SK-N-SH treated with all-trans-retinoic acid at 6 μM for 48 hours (cell line): ENCODE measurements at regions not wholly inside any gene's neighbourhood (a gene's known extent, or its start where the extent isn't known, plus 50 kb on each side); places are given as distances from the start of the nearest gene placed in this dataset.

Experiments used
- ATAC-seq: fragments of 200-7000 bp; cut with Tn5 transposase; 3 replicates; pipeline ENCODE4 v1.9.1; 2020; ENCODE audit warnings: mild to moderate bottlenecking, moderate library complexity
- ARNTL ChIP-seq: fragments of 450-650 bp; formaldehyde crosslinking; IDR thresholded peaks from 2 replicates; pipeline ENCODE4 v1.5.0; 2020; ENCODE audit warnings: low read depth, mild to moderate bottlenecking, moderate library complexity, borderline replicate concordance
- BACH2 ChIP-seq: fragments of 250-450 bp; sonication (Bioruptor Pico); IDR thresholded peaks from 2 replicates; pipeline ENCODE4 v1.9.0; 2021; ENCODE audit warnings: mild to moderate bottlenecking, borderline replicate concordance
- CREB5 ChIP-seq: fragments of 250-450 bp; sonication (Bioruptor Pico); IDR thresholded peaks from 2 replicates; pipeline ENCODE4 v1.5.1; 2020; ENCODE audit warnings: low read depth, mild to moderate bottlenecking, moderate library complexity
- CSDC2 ChIP-seq: fragments of 250-450 bp; sonication (Bioruptor Pico); IDR thresholded peaks from 2 replicates; pipeline ENCODE4 v1.5.0; 2020; ENCODE audit warnings: mild to moderate bottlenecking, moderate library complexity
- ESRRG ChIP-seq: fragments of 250-450 bp; sonication (Bioruptor Pico); IDR thresholded peaks from 2 replicates; pipeline ENCODE4 v1.6.1; 2021; ENCODE audit warnings: mild to moderate bottlenecking
- GLIS3 ChIP-seq: fragments of 250-450 bp; sonication (Bioruptor Pico); IDR thresholded peaks from 2 replicates; pipeline ENCODE4 v1.5.0; 2020; ENCODE audit warnings: mild to moderate bottlenecking, moderate library complexity
- ISL1 ChIP-seq: fragments of 250-450 bp; sonication (Bioruptor Pico); IDR thresholded peaks from 2 replicates; pipeline ENCODE4 v2.1.2; 2022; ENCODE audit warnings: mild to moderate bottlenecking, moderate library complexity
- OSR1 ChIP-seq: fragments of 250-450 bp; sonication (Bioruptor Pico); IDR thresholded peaks from 2 replicates; pipeline ENCODE4 v1.8.0; 2022; ENCODE audit warnings: moderate library complexity, mild to moderate bottlenecking, inconsistent platforms
- PPARA ChIP-seq: fragments of 250-450 bp; sonication (Bioruptor Pico); IDR thresholded peaks from 2 replicates; pipeline ENCODE4 v1.5.0; 2020; ENCODE audit warnings: mild to moderate bottlenecking, borderline replicate concordance
- RARB ChIP-seq: fragments of 250-450 bp; sonication (Bioruptor Pico); IDR thresholded peaks from 2 replicates; pipeline ENCODE4 v1.8.0; 2021; ENCODE audit warnings: mild to moderate bottlenecking, moderate library complexity
- SNAI2 ChIP-seq: fragments of 250-450 bp; sonication (Bioruptor Pico); IDR thresholded peaks from 2 replicates; pipeline ENCODE4 v1.5.0; 2020; ENCODE audit warnings: mild to moderate bottlenecking, moderate library complexity
- TCF4 ChIP-seq: fragments of 250-450 bp; sonication (Bioruptor Pico); IDR thresholded peaks from 2 replicates; pipeline ENCODE4 v1.8.0; 2021; ENCODE audit warnings: mild to moderate bottlenecking, moderate library complexity, borderline replicate concordance
- ZC3H10 ChIP-seq: fragments of 250-450 bp; sonication (Bioruptor Pico); IDR thresholded peaks from 2 replicates; pipeline ENCODE4 v1.5.1; 2021; ENCODE audit warnings: mild to moderate bottlenecking, moderate library complexity
- ZFP3 ChIP-seq: fragments of 250-450 bp; sonication (Bioruptor Pico); IDR thresholded peaks from 2 replicates; pipeline ENCODE4 v1.5.0; 2020; ENCODE audit warnings: mild to moderate bottlenecking, moderate library complexity
- ZFP30 ChIP-seq: fragments of 450-650 bp; formaldehyde crosslinking; IDR thresholded peaks from 2 replicates; pipeline ENCODE4 v1.5.0; 2022; ENCODE audit warnings: mild to moderate bottlenecking, moderate library complexity
- ZNF565 ChIP-seq: fragments of 450-650 bp; formaldehyde crosslinking; conservative IDR thresholded peaks from 2 replicates; pipeline ENCODE4 v1.5.0; 2020; ENCODE audit warnings: low read depth, mild to moderate bottlenecking, moderate library complexity
- ZNF70 ChIP-seq: fragments of 450-650 bp; formaldehyde crosslinking; IDR thresholded peaks from 2 replicates; pipeline ENCODE4 v1.5.0; 2020; ENCODE audit warnings: mild to moderate bottlenecking, moderate library complexity
- TF ChIP-seq, protein P1 (sequence below): fragments of 250-450 bp; sonication (Bioruptor Pico); IDR thresholded peaks from 2 replicates; pipeline ENCODE4 v1.5.0; 2020; ENCODE audit warnings: mild to moderate bottlenecking, moderate library complexity
- TF ChIP-seq, protein P2 (sequence below): fragments of 250-450 bp; sonication (Bioruptor Pico); IDR thresholded peaks from 2 replicates; pipeline ENCODE4 v1.5.1; 2021; ENCODE audit warnings: mild to moderate bottlenecking, moderate library complexity
- TF ChIP-seq, protein P3 (sequence below): fragments of 250-450 bp; sonication (Bioruptor Pico); IDR thresholded peaks from 2 replicates; pipeline ENCODE4 v1.8.0; 2021; ENCODE audit warnings: low read depth, mild to moderate bottlenecking, moderate library complexity, borderline replicate concordance

- ATAC-seq = peak; percentile 32; the same call in 1 of the 3 replicates
- no peak for TF ChIP-seq SNAI2 (CRISPR knock-in tag)
- TF ChIP-seq, protein P1, sequence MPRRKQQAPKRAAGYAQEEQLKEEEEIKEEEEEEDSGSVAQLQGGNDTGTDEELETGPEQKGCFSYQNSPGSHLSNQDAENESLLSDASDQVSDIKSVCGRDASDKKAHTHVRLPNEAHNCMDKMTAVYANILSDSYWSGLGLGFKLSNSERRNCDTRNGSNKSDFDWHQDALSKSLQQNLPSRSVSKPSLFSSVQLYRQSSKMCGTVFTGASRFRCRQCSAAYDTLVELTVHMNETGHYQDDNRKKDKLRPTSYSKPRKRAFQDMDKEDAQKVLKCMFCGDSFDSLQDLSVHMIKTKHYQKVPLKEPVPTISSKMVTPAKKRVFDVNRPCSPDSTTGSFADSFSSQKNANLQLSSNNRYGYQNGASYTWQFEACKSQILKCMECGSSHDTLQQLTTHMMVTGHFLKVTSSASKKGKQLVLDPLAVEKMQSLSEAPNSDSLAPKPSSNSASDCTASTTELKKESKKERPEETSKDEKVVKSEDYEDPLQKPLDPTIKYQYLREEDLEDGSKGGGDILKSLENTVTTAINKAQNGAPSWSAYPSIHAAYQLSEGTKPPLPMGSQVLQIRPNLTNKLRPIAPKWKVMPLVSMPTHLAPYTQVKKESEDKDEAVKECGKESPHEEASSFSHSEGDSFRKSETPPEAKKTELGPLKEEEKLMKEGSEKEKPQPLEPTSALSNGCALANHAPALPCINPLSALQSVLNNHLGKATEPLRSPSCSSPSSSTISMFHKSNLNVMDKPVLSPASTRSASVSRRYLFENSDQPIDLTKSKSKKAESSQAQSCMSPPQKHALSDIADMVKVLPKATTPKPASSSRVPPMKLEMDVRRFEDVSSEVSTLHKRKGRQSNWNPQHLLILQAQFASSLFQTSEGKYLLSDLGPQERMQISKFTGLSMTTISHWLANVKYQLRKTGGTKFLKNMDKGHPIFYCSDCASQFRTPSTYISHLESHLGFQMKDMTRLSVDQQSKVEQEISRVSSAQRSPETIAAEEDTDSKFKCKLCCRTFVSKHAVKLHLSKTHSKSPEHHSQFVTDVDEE (CRISPR knock-in tag) = 0 out of 2 replicates have a peak, but pooled peaks have one; percentile 19
- peak; percentile 63 for TF ChIP-seq TCF4 (CRISPR knock-in tag)
- TF ChIP-seq ARNTL (CRISPR knock-in tag) = no peak
- TF ChIP-seq, protein P2, sequence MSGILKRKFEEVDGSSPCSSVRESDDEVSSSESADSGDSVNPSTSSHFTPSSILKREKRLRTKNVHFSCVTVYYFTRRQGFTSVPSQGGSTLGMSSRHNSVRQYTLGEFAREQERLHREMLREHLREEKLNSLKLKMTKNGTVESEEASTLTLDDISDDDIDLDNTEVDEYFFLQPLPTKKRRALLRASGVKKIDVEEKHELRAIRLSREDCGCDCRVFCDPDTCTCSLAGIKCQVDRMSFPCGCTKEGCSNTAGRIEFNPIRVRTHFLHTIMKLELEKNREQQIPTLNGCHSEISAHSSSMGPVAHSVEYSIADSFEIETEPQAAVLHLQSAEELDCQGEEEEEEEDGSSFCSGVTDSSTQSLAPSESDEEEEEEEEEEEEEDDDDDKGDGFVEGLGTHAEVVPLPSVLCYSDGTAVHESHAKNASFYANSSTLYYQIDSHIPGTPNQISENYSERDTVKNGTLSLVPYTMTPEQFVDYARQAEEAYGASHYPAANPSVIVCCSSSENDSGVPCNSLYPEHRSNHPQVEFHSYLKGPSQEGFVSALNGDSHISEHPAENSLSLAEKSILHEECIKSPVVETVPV (CRISPR knock-in tag) = 0 out of 2 replicates have a peak, but pooled peaks have one; percentile 20
- peak; percentile 37 for TF ChIP-seq ISL1
- TF ChIP-seq ZFP30 = no peak
Observed at GRCh38 chr4:84324303-84325245, 174.5 kb downstream of the NKX6-1 start.

GRCh38 chr4:84319124-84319523 is 180.0 kb downstream of the NKX6-1 start:
- no peak for ATAC-seq

GRCh38 chr4:84317513-84317912 is 181.6 kb downstream of the NKX6-1 start:
- no peak for TF ChIP-seq ZNF70 (CRISPR knock-in tag)
- no peak for TF ChIP-seq CREB5 (CRISPR knock-in tag)
- TF ChIP-seq PPARA (CRISPR knock-in tag) = no peak
- no peak for TF ChIP-seq GLIS3 (CRISPR knock-in tag)
- no peak for TF ChIP-seq CSDC2 (CRISPR knock-in tag)
- TF ChIP-seq OSR1 (CRISPR knock-in tag) = no peak
- no peak for TF ChIP-seq ZC3H10 (CRISPR knock-in tag)
- TF ChIP-seq ESRRG (CRISPR knock-in tag) = no peak
- no peak for TF ChIP-seq ISL1

More at GRCh38 chr4:84319124-84319523, 180.0 kb downstream of the NKX6-1 start:
- TF ChIP-seq ZFP3 (CRISPR knock-in tag) (no peak), ZNF70 (CRISPR knock-in tag) (no peak), RARB (CRISPR knock-in tag) (no peak), ARNTL (CRISPR knock-in tag) (no peak), ISL1 (no peak), BACH2 (no peak), ZFP30 (no peak), GLIS3 (CRISPR knock-in tag) (no peak), ZNF565 (CRISPR knock-in tag) (no peak)

DNA sequence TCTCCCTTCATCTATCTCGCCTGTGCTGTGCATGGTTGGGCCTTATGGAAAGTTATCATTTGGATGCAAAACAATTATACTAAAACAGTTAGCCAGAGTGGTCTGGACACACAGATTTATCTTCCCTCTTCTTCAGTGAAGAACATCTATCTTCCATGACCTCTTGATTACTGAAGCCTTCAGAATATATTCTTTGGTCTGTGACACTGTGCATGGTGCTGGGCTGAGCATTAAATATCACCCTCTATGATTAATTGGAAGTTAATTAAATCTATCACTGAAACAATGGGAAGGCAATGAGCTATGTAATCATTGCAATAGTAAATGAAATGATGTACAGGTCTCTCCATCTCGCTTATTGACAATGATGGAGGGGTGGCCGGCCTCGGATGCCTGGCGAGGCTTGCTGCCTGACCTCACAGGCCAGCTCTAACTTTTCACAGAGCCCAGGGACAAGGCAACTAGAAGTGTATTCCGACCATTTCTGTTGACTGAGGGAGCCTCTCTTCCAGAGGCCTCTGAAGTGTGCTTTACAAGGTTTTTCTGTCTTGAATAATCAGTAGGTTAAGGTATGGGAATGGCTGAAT is 186.6 kb downstream of the NKX6-1 start:
- ATAC-seq = no peak
- no peak for TF ChIP-seq RARB (CRISPR knock-in tag)
- no peak for TF ChIP-seq CSDC2 (CRISPR knock-in tag)
- TF ChIP-seq, protein P2 (CRISPR knock-in tag) = no peak
- no peak for TF ChIP-seq BACH2
- TF ChIP-seq TCF4 (CRISPR knock-in tag) = no peak
- TF ChIP-seq PPARA (CRISPR knock-in tag) = no peak
- TF ChIP-seq ZNF565 (CRISPR knock-in tag) = no peak
- no peak for TF ChIP-seq ESRRG (CRISPR knock-in tag)
- TF ChIP-seq SNAI2 (CRISPR knock-in tag) = no peak
- TF ChIP-seq, protein P3, sequence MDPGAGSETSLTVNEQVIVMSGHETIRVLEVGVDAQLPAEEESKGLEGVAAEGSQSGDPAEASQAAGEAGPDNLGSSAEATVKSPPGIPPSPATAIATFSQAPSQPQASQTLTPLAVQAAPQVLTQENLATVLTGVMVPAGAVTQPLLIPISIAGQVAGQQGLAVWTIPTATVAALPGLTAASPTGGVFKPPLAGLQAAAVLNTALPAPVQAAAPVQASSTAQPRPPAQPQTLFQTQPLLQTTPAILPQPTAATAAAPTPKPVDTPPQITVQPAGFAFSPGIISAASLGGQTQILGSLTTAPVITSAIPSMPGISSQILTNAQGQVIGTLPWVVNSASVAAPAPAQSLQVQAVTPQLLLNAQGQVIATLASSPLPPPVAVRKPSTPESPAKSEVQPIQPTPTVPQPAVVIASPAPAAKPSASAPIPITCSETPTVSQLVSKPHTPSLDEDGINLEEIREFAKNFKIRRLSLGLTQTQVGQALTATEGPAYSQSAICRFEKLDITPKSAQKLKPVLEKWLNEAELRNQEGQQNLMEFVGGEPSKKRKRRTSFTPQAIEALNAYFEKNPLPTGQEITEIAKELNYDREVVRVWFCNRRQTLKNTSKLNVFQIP = no peak
- TF ChIP-seq, all 23 proteins: peak for 0

More at GRCh38 chr4:84317513-84317912, 181.6 kb downstream of the NKX6-1 start:
- no peak for ATAC-seq
